ENCODE measurements at regions not wholly inside any gene's neighbourhood (a gene's known extent, or its start where the extent isn't known, plus 50 kb on each side); places are given as distances from the start of the nearest gene placed in this dataset.
A peak's percentile ranks its signal among the peaks of the same experiment; 100 is the strongest.

- H3K4me3 Mint-ChIP-seq (ENCODE audit: low read depth): no peak overlapping the region
- no peaks in the 10 kb centered on the region for H3K27me3 Mint-ChIP-seq
- no peak for DNase-seq (ENCODE audit: low spot score, unreplicated experiment)
- no peaks in the 10 kb centered on the region for H3K9me3 Mint-ChIP-seq (ENCODE audit: low read depth)
- H3K4me1 Mint-ChIP-seq (ENCODE audit: low read depth): no peaks in the 10 kb centered on the region
- H3K27ac Mint-ChIP-seq: no peak overlapping the region
- no peak for TF ChIP-seq CTCF (IDR thresholded peaks at IDR 0.05; ENCODE audit: unreplicated experiment)
- H3K36me3 Mint-ChIP-seq (ENCODE audit: insufficient read depth): no peaks in the 10 kb centered on the region
These were observed 124.4 kb upstream of the NOVA1 start for GRCh38 chr14:26722258-26722657.

GRCh38 chr14:26729851-26730250 is 132.0 kb upstream of the NOVA1 start:
- Mint-ChIP-seq H3K9me3 (ENCODE audit: low read depth) (no peaks in the 10 kb centered on the region), H3K27ac (no peak overlapping the region), H3K36me3 (ENCODE audit: insufficient read depth) (no peaks in the 10 kb centered on the region), H3K4me1 (ENCODE audit: low read depth) (no peaks in the 10 kb centered on the region), H3K4me3 (ENCODE audit: low read depth) (no peak overlapping the region), H3K27me3 (no peaks in the 10 kb centered on the region)
- DNase-seq (ENCODE audit: low spot score, unreplicated experiment): no peak
- TF ChIP-seq CTCF (IDR thresholded peaks at IDR 0.05; ENCODE audit: unreplicated experiment): no peak

- peak; percentile 60 for TF ChIP-seq CTCF (IDR thresholded peaks at IDR 0.05; ENCODE audit: unreplicated experiment)
- H3K4me3 Mint-ChIP-seq (ENCODE audit: low read depth): no peak overlapping the region
- H3K36me3 Mint-ChIP-seq (ENCODE audit: insufficient read depth): no peaks in the 10 kb centered on the region
These were observed 133.2 kb upstream of the NOVA1 start for GRCh38 chr14:26730929-26731618.

GRCh38 chr14:26735811-26736210 is 138.0 kb upstream of the NOVA1 start:
- no peak for DNase-seq (ENCODE audit: low spot score, unreplicated experiment)
- Mint-ChIP-seq H3K9me3 (ENCODE audit: low read depth) (no peaks in the 10 kb centered on the region), H3K27ac (no peak overlapping the region), H3K27me3 (no peaks in the 10 kb centered on the region), H3K36me3 (ENCODE audit: insufficient read depth) (no peaks in the 10 kb centered on the region), H3K4me3 (ENCODE audit: low read depth) (no peak overlapping the region), H3K4me1 (ENCODE audit: low read depth) (no peaks in the 10 kb centered on the region)
- TF ChIP-seq CTCF (IDR thresholded peaks at IDR 0.05; ENCODE audit: unreplicated experiment): no peak

More at GRCh38 chr14:26730929-26731618, 133.2 kb upstream of the NOVA1 start:
- DNase-seq (ENCODE audit: low spot score, unreplicated experiment): peak; percentile 8
- Mint-ChIP-seq H3K27me3 (no peaks in the 10 kb centered on the region), H3K27ac (no peak overlapping the region), H3K9me3 (ENCODE audit: low read depth) (no peaks in the 10 kb centered on the region), H3K4me1 (ENCODE audit: low read depth) (no peaks in the 10 kb centered on the region)

GRCh38 chr14:26738571-26738970 is 140.7 kb upstream of the NOVA1 start:
- H3K9me3 Mint-ChIP-seq (ENCODE audit: low read depth): no peaks in the 10 kb centered on the region
- H3K27ac Mint-ChIP-seq: no peak overlapping the region
- no peaks in the 10 kb centered on the region for H3K4me1 Mint-ChIP-seq (ENCODE audit: low read depth)
- no peaks in the 10 kb centered on the region for H3K36me3 Mint-ChIP-seq (ENCODE audit: insufficient read depth)
- no peak overlapping the region for H3K4me3 Mint-ChIP-seq (ENCODE audit: low read depth)
- H3K27me3 Mint-ChIP-seq: no peaks in the 10 kb centered on the region
- no peak for DNase-seq (ENCODE audit: low spot score, unreplicated experiment)
- no peak for TF ChIP-seq CTCF (IDR thresholded peaks at IDR 0.05; ENCODE audit: unreplicated experiment)

Measured in progenitor cell of endocrine pancreas (in vitro differentiated cells).